AG09319 (cell line): ENCODE measurements at regions not wholly inside any gene's neighbourhood (a gene's known extent, or its start where the extent isn't known, plus 50 kb on each side); places are given as distances from the start of the nearest gene placed in this dataset.

Experiments
- DNase-seq: peaks from one replicate; pipeline ENCODE4 v3.0.0-alpha.2; 2010; ENCODE audit warnings: low read depth; ENCODE audit errors: extremely low read depth
- CTCF ChIP-seq: IDR thresholded peaks from 2 replicates; pipeline ENCODE4 v1.5.1; 2011; ENCODE audit warnings: low read depth, mild to moderate bottlenecking, inconsistent platforms, low read length, moderate library complexity

DNA sequence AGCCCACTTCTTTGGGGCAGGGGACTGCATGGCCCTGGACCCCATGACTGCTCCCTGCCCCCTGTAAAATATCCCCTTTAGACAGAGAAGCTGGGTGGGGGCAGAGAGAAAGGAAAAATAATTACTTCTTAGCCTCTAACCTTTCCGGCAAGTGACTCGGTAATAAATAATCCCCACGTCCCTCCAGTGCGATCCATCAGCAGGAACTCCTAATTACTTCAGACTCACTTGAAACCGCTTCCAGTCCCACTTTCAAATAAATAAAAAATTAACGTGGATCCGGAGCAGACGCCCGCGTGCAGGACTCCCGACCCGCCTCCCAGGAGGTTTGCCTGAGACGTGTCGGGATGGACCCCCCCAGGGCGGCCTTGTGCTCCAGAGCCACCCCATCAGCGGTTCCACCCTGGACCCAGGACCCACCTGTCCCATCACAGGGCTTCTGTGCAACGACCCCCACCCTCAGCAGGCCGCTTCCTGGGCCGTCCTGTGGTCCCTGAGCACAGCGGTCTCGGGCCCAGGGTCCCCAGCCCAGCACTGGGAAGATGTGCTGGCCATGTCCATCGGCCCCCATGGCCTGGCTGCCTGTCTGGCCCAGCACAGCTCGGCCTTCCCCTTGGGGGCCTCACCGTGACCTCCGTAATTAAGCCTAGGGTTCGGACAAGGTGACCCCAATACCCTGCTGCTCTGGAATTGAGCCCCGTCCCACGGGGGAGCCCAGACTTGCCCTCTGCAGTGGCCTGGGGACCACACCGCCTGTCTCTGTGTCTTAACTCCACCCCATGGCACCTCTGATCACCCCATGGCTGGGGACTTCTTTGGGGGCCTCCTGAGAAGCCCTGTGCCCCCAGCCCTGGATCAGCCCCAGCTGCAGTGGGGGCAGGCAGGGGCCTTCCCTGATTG, 108.0 kb downstream of the UNCX start:
- TF ChIP-seq CTCF = no peak
- DNase-seq = no peak

DNA sequence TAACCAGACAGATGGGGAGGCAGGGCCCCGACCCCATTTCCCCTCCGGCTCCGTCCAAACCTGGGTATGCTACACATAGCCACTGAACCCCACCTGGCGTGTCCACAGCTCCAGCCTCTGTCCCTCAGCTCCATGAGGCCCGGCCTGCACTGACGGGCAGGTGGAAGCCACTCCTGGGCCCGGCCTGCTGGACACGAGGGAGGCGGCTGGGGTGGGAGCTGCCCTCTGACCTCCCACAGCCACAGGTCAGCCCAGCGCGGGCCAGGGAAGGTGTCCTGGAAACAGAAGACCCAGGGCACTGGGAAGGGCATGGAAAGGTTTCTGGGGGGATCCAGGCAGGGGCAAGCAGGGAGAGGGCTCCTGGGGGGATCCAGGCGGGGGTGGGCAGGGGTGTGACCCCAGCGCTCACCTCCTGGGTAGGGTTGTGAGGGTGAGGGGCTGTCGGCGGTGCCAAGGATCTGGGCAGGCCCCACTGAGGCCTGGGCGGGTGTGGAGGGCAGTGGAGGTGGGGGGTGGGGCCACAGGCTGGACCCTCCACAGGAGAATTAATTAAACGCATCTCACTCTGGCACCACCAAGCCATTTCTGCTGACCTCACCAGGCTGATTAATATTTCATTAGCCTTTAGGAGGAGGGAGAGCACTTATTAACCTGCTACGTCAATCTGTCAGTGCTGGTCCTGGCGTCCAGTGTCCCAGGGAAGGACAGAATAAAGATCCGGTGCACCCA, 108.9 kb downstream of the UNCX start:
- DNase-seq = no peak
- TF ChIP-seq CTCF = no peak

- TF ChIP-seq CTCF = no peak
- no peak for DNase-seq
These were observed 109.5 kb downstream of the UNCX start for GRCh38 chr7:1342090-1342640.

DNA sequence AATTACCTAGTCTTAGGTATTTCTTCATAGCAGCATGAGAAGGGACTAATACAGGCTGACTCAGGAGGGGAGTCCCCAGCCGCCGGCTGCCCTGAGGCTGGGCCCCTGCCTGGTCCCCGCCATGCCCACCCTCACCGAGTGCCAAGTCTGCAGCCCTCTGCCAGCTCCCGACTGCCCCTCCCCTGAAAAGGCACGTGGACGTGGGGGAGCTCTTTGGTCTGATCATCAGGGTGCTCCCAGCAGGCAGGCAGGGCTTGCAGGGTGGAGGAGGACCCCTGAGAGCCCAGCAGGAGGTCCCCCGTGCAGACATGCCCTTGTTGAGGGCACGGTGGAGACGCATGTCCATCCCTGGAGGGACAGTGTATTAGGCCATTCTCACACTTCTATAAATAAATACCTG, 110.9 kb downstream of the UNCX start:
- no peak for DNase-seq
- TF ChIP-seq CTCF = no peak

DNA sequence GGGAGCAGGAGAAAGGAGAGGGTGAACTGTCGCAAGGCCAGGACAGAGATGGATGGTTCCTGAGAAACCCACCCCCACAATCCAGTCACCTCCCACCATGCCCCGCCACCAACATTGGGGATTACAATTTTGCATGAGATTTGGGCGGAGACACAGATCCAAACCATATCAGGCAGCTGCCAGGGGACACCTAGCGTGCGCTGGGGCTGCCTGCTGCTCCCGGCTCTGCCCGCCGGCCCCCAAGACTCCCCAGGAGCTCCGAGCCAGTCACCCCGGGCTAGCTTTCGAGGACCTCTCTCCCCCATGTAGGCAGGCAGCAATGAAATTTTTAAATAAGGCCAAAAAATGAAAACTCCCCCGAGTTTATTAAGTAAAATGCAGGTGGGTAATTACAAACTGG, 111.7 kb downstream of the UNCX start:
- no peak for TF ChIP-seq CTCF
- no peak for DNase-seq

GRCh38 chr7:1344981-1345701, 112.5 kb downstream of the UNCX start:
- DNase-seq = no peak
- no peak for TF ChIP-seq CTCF
